ENCODE measurements at regions not wholly inside any gene's neighbourhood (a gene's known extent, or its start where the extent isn't known, plus 50 kb on each side); places are given as distances from the start of the nearest gene placed in this dataset.

- no peak for TF ChIP-seq POLR2A (IDR thresholded peaks at IDR 0.05)
- TF ChIP-seq CTCF (IDR thresholded peaks at IDR 0.05) = no peak
Measured at GRCh38 chr9:105114318-105114717, 130.1 kb upstream of the SLC44A1 start.

All from Peyer's patch (tissue), 4 donors.